ENCODE measurements at regions not wholly inside any gene's neighbourhood (a gene's known extent, or its start where the extent isn't known, plus 50 kb on each side); places are given as distances from the start of the nearest gene placed in this dataset.
A peak's percentile ranks its signal among the peaks of the same experiment; 100 is the strongest.
"Not testable (repeated sequence)": the region's sequence is repeated elsewhere in the genome, so short reads cannot be mapped to it uniquely, and the experiment has no call there.

- no peak for DNase-seq (ENCODE audit: low read depth)
Observed at GRCh38 chr7:13093160-13093559, 405.7 kb downstream of the ARL4A start.

- DNase-seq (ENCODE audit: low read depth), result no peak
Observed at GRCh38 chr7:13097499-13097898, 410.1 kb downstream of the ARL4A start.

- DNase-seq (ENCODE audit: low read depth), result no peak
Observed at GRCh38 chr7:13098161-13098560, 410.7 kb downstream of the ARL4A start.

- no peak for DNase-seq (ENCODE audit: low read depth)
Observed at GRCh38 chr7:13099154-13099795, 411.8 kb downstream of the ARL4A start.

GRCh38 chr7:13104128-13104527 is 416.7 kb downstream of the ARL4A start:
- no peak for DNase-seq (ENCODE audit: low read depth)

GRCh38 chr7:13105209-13105608 is 417.8 kb downstream of the ARL4A start:
- no peak for DNase-seq (ENCODE audit: low read depth)

- DNase-seq (ENCODE audit: low read depth), result no peak
Observed at GRCh38 chr7:13106513-13106912, 419.1 kb downstream of the ARL4A start.

GRCh38 chr7:13107291-13107690 is 419.9 kb downstream of the ARL4A start:
- no peak for DNase-seq (ENCODE audit: low read depth)

GRCh38 chr7:13108061-13108460 is 420.6 kb downstream of the ARL4A start:
- DNase-seq (ENCODE audit: low read depth), result no peak

- no peak for DNase-seq (ENCODE audit: low read depth)
Observed at GRCh38 chr7:13109201-13109600, 421.8 kb downstream of the ARL4A start.

- DNase-seq (ENCODE audit: low read depth), result no peak
Observed at GRCh38 chr7:13110107-13110506, 422.7 kb downstream of the ARL4A start.

- DNase-seq (ENCODE audit: low read depth), result peak; percentile 32
Observed at GRCh38 chr7:13111230-13111629, 423.8 kb downstream of the ARL4A start.

- DNase-seq (ENCODE audit: low read depth), result not testable (repeated sequence)
Observed at GRCh38 chr7:13114240-13114639, 426.8 kb downstream of the ARL4A start.

GRCh38 chr7:13115157-13115772 is 427.8 kb downstream of the ARL4A start:
- DNase-seq (ENCODE audit: low read depth), result no peak

GRCh38 chr7:13115855-13116254 is 428.4 kb downstream of the ARL4A start:
- DNase-seq (ENCODE audit: low read depth), result no peak

GRCh38 chr7:13117103-13117502 is 429.7 kb downstream of the ARL4A start:
- no peak for DNase-seq (ENCODE audit: low read depth)

- DNase-seq (ENCODE audit: low read depth), result no peak
Observed at GRCh38 chr7:13117592-13117991, 430.2 kb downstream of the ARL4A start.

- not testable (repeated sequence) for DNase-seq (ENCODE audit: low read depth)
Observed at GRCh38 chr7:13124629-13125028, 437.2 kb downstream of the ARL4A start.

GRCh38 chr7:13126347-13126746 is 438.9 kb downstream of the ARL4A start:
- no peak for DNase-seq (ENCODE audit: low read depth)

GRCh38 chr7:13130321-13130720 is 442.9 kb downstream of the ARL4A start:
- DNase-seq (ENCODE audit: low read depth), result no peak

- DNase-seq (ENCODE audit: low read depth), result not testable (repeated sequence)
Observed at GRCh38 chr7:13130906-13131305, 443.5 kb downstream of the ARL4A start.

GRCh38 chr7:13132314-13132713 is 444.9 kb downstream of the ARL4A start:
- no peak for DNase-seq (ENCODE audit: low read depth)

GRCh38 chr7:13136345-13136744 is 448.9 kb downstream of the ARL4A start:
- not testable (repeated sequence) for DNase-seq (ENCODE audit: low read depth)

GRCh38 chr7:13139436-13139835 is 452.0 kb downstream of the ARL4A start:
- DNase-seq (ENCODE audit: low read depth), result no peak
